GM10266 (cell line): ENCODE measurements at regions not wholly inside any gene's neighbourhood (a gene's known extent, or its start where the extent isn't known, plus 50 kb on each side); places are given as distances from the start of the nearest gene placed in this dataset.
"Not testable (repeated sequence)": the region's sequence is repeated elsewhere in the genome, so short reads cannot be mapped to it uniquely, and the experiment has no call there.

Experiments
- DNase-seq: peaks from one replicate; pipeline ENCODE4 v3.0.0; 2012; ENCODE audit errors: extremely low spot score

- DNase-seq, result not testable (repeated sequence)
Measured at GRCh38 chr21:7828260-7828659, 2693.1 kb upstream of the TPTE start.

DNA sequence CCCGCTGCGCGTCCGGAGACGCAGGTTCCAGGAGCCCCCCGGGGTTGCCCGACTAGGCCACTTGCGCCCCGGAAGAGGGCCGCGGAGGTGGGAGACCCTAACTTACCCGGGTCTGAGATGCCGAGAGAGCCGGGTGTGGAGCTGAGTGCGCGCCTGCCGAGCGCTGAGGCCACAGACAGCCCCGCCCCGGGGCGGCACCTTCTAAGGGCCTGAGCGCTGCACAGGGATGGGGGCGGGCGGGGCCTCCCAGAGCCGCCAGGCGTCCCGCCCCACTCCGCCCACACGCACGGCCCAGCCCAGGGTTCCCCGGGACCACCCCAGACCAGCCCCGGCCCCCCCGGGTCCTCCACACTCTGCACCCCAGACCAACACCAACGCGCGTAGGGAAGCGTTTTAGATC, 2692.0 kb upstream of the TPTE start:
- not testable (repeated sequence) for DNase-seq

GRCh38 chr21:7837315-7837714, 2684.1 kb upstream of the TPTE start:
- not testable (repeated sequence) for DNase-seq

- DNase-seq, result not testable (repeated sequence)
Measured at GRCh38 chr21:7853426-7853825, 2668.0 kb upstream of the TPTE start.

GRCh38 chr21:7853836-7854235, 2667.5 kb upstream of the TPTE start:
- DNase-seq, result not testable (repeated sequence)
